HEK293 (cell line): ENCODE measurements at regions not wholly inside any gene's neighbourhood (a gene's known extent, or its start where the extent isn't known, plus 50 kb on each side); places are given as distances from the start of the nearest gene placed in this dataset.

Experiments
- CTCF ChIA-PET: fragments of 350-600 bp; formaldehyde crosslinking; extraction: SDS; loops from one replicate; lab custom pipeline; 2021; ENCODE audit warnings: antibody characterized with exemption; lab: Yijun Ruan, JAX
- POLR2A ChIA-PET: fragments of 300-600 bp; formaldehyde crosslinking; extraction: SDS; loops from one replicate; lab custom pipeline; 2020; ENCODE audit warnings: antibody characterized with exemption, inconsistent platforms; lab: Yijun Ruan, JAX
- H3K27ac ChIP-seq: fragments of 200-500 bp; sonication (Bioruptor generic); 2 replicates; pipeline ENCODE4 v1.5.1; 2014; ENCODE audit warnings: low read depth, low read length, control low read depth, inconsistent platforms; ENCODE audit errors: extremely low read depth
- H3K36me3 ChIP-seq, 2 experiments: fragments of 200-500 bp in 1 of 2; sonication (Bioruptor generic) in 1 of 2; 1 replicate in 1 of 2; 2 replicates in 1 of 2; pipeline ENCODE4 v1.5.1; 2014 to 2017; ENCODE audit warnings: inconsistent platforms in 2 of 2, low read length in 2 of 2; ENCODE audit not compliant: control insufficient read depth in 2 of 2, insufficient read depth in 1 of 2
- H3K4me1 ChIP-seq: fragments of 200-500 bp; sonication (Bioruptor generic); 2 replicates; pipeline ENCODE4 v1.5.1; 2014; ENCODE audit warnings: mild to moderate bottlenecking, low read length, inconsistent platforms; ENCODE audit not compliant: control insufficient read depth, insufficient read depth
- H3K4me3 ChIP-seq: 2 replicates; pipeline ENCODE4 v1.5.1; 2011; ENCODE audit warnings: low read depth, mild to moderate bottlenecking, control low read depth, low read length, moderate library complexity
- H3K9me3 ChIP-seq: fragments of 200-500 bp; sonication (Bioruptor generic); 2 replicates; pipeline ENCODE4 v1.5.1; 2014; ENCODE audit warnings: low read depth, low read length, inconsistent platforms; ENCODE audit not compliant: control insufficient read depth, insufficient read depth
- BCL11B ChIP-seq: fragments of 450-650 bp; formaldehyde crosslinking; IDR thresholded peaks from 2 replicates; pipeline ENCODE4 v1.5.1; 2016; ENCODE audit warnings: low read depth, missing biosample characterization, missing genetic modification characterization
- CTCF ChIP-seq: fragments of 450-650 bp; formaldehyde crosslinking; IDR thresholded peaks from 2 replicates; pipeline ENCODE4 v1.5.1; 2016; ENCODE audit warnings: missing biosample characterization, missing genetic modification characterization
- GLIS2 ChIP-seq: fragments of 450-650 bp; formaldehyde crosslinking; IDR thresholded peaks from 2 replicates; pipeline ENCODE4 v1.5.1; 2016; ENCODE audit warnings: missing biosample characterization, missing genetic modification characterization
- RBAK ChIP-seq: fragments of 450-650 bp; formaldehyde crosslinking; IDR thresholded peaks from 2 replicates; pipeline ENCODE4 v1.5.1; 2016; ENCODE audit warnings: missing biosample characterization, missing genetic modification characterization
- REST ChIP-seq: fragments of 450-650 bp; formaldehyde crosslinking; IDR thresholded peaks from 2 replicates; pipeline ENCODE4 v1.5.1; 2016; ENCODE audit warnings: missing biosample characterization, missing genetic modification characterization
- SP7 ChIP-seq: fragments of 450-650 bp; formaldehyde crosslinking; IDR thresholded peaks from 2 replicates; pipeline ENCODE4 v1.5.1; 2016; ENCODE audit warnings: missing biosample characterization, missing genetic modification characterization
- ZBTB11 ChIP-seq: fragments of 450-650 bp; formaldehyde crosslinking; conservative IDR thresholded peaks from 2 replicates; pipeline ENCODE4 v1.5.1; 2016; ENCODE audit warnings: low read depth, missing biosample characterization, missing genetic modification characterization
- ZBTB26 ChIP-seq: fragments of 450-650 bp; formaldehyde crosslinking; optimal IDR thresholded peaks from 2 replicates; pipeline ENCODE3; 2016; ENCODE audit warnings: missing biosample characterization, mild to moderate bottlenecking, missing genetic modification characterization
- ZFHX2 ChIP-seq: fragments of 450-650 bp; formaldehyde crosslinking; conservative IDR thresholded peaks from 2 replicates; pipeline ENCODE4 v1.5.1; 2016; ENCODE audit warnings: missing biosample characterization, missing genetic modification characterization
- ZFP3 ChIP-seq: fragments of 450-650 bp; formaldehyde crosslinking; IDR thresholded peaks from 2 replicates; pipeline ENCODE4 v1.5.1; 2016; ENCODE audit warnings: low read depth, missing biosample characterization, missing genetic modification characterization
- ZNF112 ChIP-seq: fragments of 450-650 bp; formaldehyde crosslinking; IDR thresholded peaks from 2 replicates; pipeline ENCODE4 v1.5.0; 2017; ENCODE audit warnings: missing biosample characterization, missing genetic modification characterization
- ZNF121 ChIP-seq: fragments of 450-650 bp; formaldehyde crosslinking; IDR thresholded peaks from 2 replicates; pipeline ENCODE4 v1.5.1; 2016; ENCODE audit warnings: missing biosample characterization, missing genetic modification characterization
- ZNF133 ChIP-seq: fragments of 450-650 bp; formaldehyde crosslinking; IDR thresholded peaks from 2 replicates; pipeline ENCODE4 v1.5.1; 2016; ENCODE audit warnings: missing biosample characterization, missing genetic modification characterization
- ZNF16 ChIP-seq: fragments of 450-650 bp; formaldehyde crosslinking; IDR thresholded peaks from 2 replicates; pipeline ENCODE4 v1.5.1; 2016; ENCODE audit warnings: low read depth, missing biosample characterization, missing genetic modification characterization
- ZNF2 ChIP-seq: fragments of 450-650 bp; formaldehyde crosslinking; IDR thresholded peaks from 2 replicates; pipeline ENCODE4 v1.5.1; 2016; ENCODE audit warnings: missing biosample characterization, missing genetic modification characterization
- ZNF48 ChIP-seq: fragments of 450-650 bp; formaldehyde crosslinking; IDR thresholded peaks from 2 replicates; pipeline ENCODE4 v1.5.1; 2016; ENCODE audit warnings: missing biosample characterization, missing genetic modification characterization
- ZNF501 ChIP-seq: fragments of 450-650 bp; formaldehyde crosslinking; IDR thresholded peaks from 2 replicates; pipeline ENCODE4 v1.5.1; 2016; ENCODE audit warnings: missing biosample characterization, missing genetic modification characterization
- ZNF571 ChIP-seq: fragments of 450-650 bp; formaldehyde crosslinking; IDR thresholded peaks from 2 replicates; pipeline ENCODE4 v1.5.0; 2017; ENCODE audit warnings: missing biosample characterization, missing genetic modification characterization
- ZNF600 ChIP-seq: fragments of 450-650 bp; formaldehyde crosslinking; IDR thresholded peaks from 2 replicates; pipeline ENCODE4 v1.5.1; 2016; ENCODE audit warnings: missing biosample characterization, missing genetic modification characterization
- ZNF626 ChIP-seq: fragments of 450-650 bp; sonication (Bioruptor Pico); formaldehyde crosslinking; IDR thresholded peaks from 2 replicates; pipeline ENCODE4 v1.5.1; 2018; ENCODE audit warnings: missing biosample characterization, missing genetic modification characterization, inconsistent platforms
- ZNF792 ChIP-seq: fragments of 450-650 bp; formaldehyde crosslinking; IDR thresholded peaks from 2 replicates; pipeline ENCODE4 v1.5.1; 2016; ENCODE audit warnings: missing biosample characterization, missing genetic modification characterization
- ZSCAN18 ChIP-seq: fragments of 450-650 bp; formaldehyde crosslinking; IDR thresholded peaks from 2 replicates; pipeline ENCODE4 v1.5.1; 2016; ENCODE audit warnings: missing biosample characterization, missing genetic modification characterization

- peaks cover 10% of the 10 kb centered on the region for H3K4me1 ChIP-seq
- H3K36me3 ChIP-seq, result no peaks in the 10 kb centered on the region
- POLR2A ChIA-PET, result no interaction called here
- TF ChIP-seq ZNF112 (no peak), ZNF600 (tag by site-specific recombination) (no peak), SP7 (no peak)
- no peak overlapping the region for H3K27ac ChIP-seq
- no peak overlapping the region for H3K4me3 ChIP-seq
- CTCF ChIA-PET, result interaction anchor here (0.9 kb wide), 1 partner anchor 27 kb away, joined by 3 read pairs; no protein-coding TSS in a partner anchor
- H3K9me3 ChIP-seq, result no peaks in the 10 kb centered on the region; the same call in 1 of the 2 replicates
These were observed 324.0 kb upstream of the MAP3K7 start for GRCh38 chr6:90910893-90911292.

- CTCF ChIA-PET, result interaction anchor here (0.7 kb wide), 1 partner anchor 667 kb away, joined by 3 read pairs; no protein-coding TSS in a partner anchor
- TF ChIP-seq ZNF121, result no peak
- no peak for TF ChIP-seq RBAK (tag by site-specific recombination)
- no peak for TF ChIP-seq ZNF48 (tag by site-specific recombination)
- TF ChIP-seq ZNF626, result no peak
- TF ChIP-seq ZBTB11 (tag by site-specific recombination), result no peak
- no peak for TF ChIP-seq ZNF133 (tag by site-specific recombination)
- no peak for TF ChIP-seq ZNF600 (tag by site-specific recombination)
- TF ChIP-seq ZBTB26, result no peak
- TF ChIP-seq CTCF (tag by site-specific recombination), result no peak
- TF ChIP-seq ZFHX2 (tag by site-specific recombination), result no peak
- no peak for TF ChIP-seq REST
- TF ChIP-seq GLIS2 (tag by site-specific recombination), result no peak
- no peak for TF ChIP-seq ZNF2 (tag by site-specific recombination)
- no peak for TF ChIP-seq ZNF792 (tag by site-specific recombination)
- TF ChIP-seq ZNF501 (tag by site-specific recombination), result no peak
- no peak for TF ChIP-seq ZNF571
- no peak for TF ChIP-seq ZSCAN18 (tag by site-specific recombination)
- no peak for TF ChIP-seq ZNF16 (tag by site-specific recombination)
- TF ChIP-seq BCL11B (tag by site-specific recombination), result no peak
- no peak for TF ChIP-seq ZFP3 (tag by site-specific recombination)
- Histone ChIP-seq H3K4me3 (no peak overlapping the region), H3K27ac (no peak overlapping the region), H3K36me3 (no peaks in the 10 kb centered on the region), H3K9me3 (no peaks in the 10 kb centered on the region), H3K4me1 (peaks cover 10% of the 10 kb centered on the region)
- POLR2A ChIA-PET, result no interaction called here
These were observed 321.2 kb upstream of the MAP3K7 start for GRCh38 chr6:90907931-90908655.
